CD4-positive, alpha-beta T cell treated with Interleukin-17A for 4 hours (primary cell): ENCODE measurements at regions not wholly inside any gene's neighbourhood (a gene's known extent, or its start where the extent isn't known, plus 50 kb on each side); places are given as distances from the start of the nearest gene placed in this dataset.
"Not testable (repeated sequence)": the region's sequence is repeated elsewhere in the genome, so short reads cannot be mapped to it uniquely, and the experiment has no call there.

Experiments
- DNase-seq: peaks from one replicate; pipeline ENCODE4 v3.0.0-alpha.2; 2020; ENCODE audit warnings: mixed read lengths

- no peak for DNase-seq
These were observed 864.9 kb upstream of the PCDH20 start for GRCh38 chr13:62280590-62280989.

- no peak for DNase-seq
These were observed 862.6 kb upstream of the PCDH20 start for GRCh38 chr13:62278271-62278670.

- no peak for DNase-seq
These were observed 836.1 kb upstream of the PCDH20 start for GRCh38 chr13:62251734-62252133.

- no peak for DNase-seq
These were observed 835.0 kb upstream of the PCDH20 start for GRCh38 chr13:62250501-62251201.

GRCh38 chr13:62246581-62246980 is 830.9 kb upstream of the PCDH20 start:
- DNase-seq = no peak

GRCh38 chr13:62243106-62243505 is 827.5 kb upstream of the PCDH20 start:
- DNase-seq = no peak

GRCh38 chr13:62234780-62235440 is 819.3 kb upstream of the PCDH20 start:
- DNase-seq = no peak

GRCh38 chr13:62210951-62211350 is 795.3 kb upstream of the PCDH20 start:
- no peak for DNase-seq

- no peak for DNase-seq
These were observed 793.9 kb upstream of the PCDH20 start for GRCh38 chr13:62209529-62209928.

- no peak for DNase-seq
These were observed 791.7 kb upstream of the PCDH20 start for GRCh38 chr13:62207388-62207787.

- no peak for DNase-seq
These were observed 790.5 kb upstream of the PCDH20 start for GRCh38 chr13:62206165-62206564.

- no peak for DNase-seq
These were observed 789.6 kb upstream of the PCDH20 start for GRCh38 chr13:62205273-62205672.

GRCh38 chr13:62194371-62194770 is 778.7 kb upstream of the PCDH20 start:
- DNase-seq = no peak

- no peak for DNase-seq
These were observed 778.3 kb upstream of the PCDH20 start for GRCh38 chr13:62193919-62194318.

GRCh38 chr13:62185631-62186255 is 770.1 kb upstream of the PCDH20 start:
- DNase-seq = no peak

- no peak for DNase-seq
These were observed 760.4 kb upstream of the PCDH20 start for GRCh38 chr13:62176051-62176450.

- no peak for DNase-seq
These were observed 758.3 kb upstream of the PCDH20 start for GRCh38 chr13:62173958-62174357.

- no peak for DNase-seq
These were observed 756.0 kb upstream of the PCDH20 start for GRCh38 chr13:62171697-62172096.

GRCh38 chr13:62168891-62169290 is 753.2 kb upstream of the PCDH20 start:
- no peak for DNase-seq

GRCh38 chr13:62167650-62168172 is 752.1 kb upstream of the PCDH20 start:
- no peak for DNase-seq

- no peak for DNase-seq
These were observed 747.2 kb upstream of the PCDH20 start for GRCh38 chr13:62162860-62163259.

GRCh38 chr13:62158520-62158919 is 742.9 kb upstream of the PCDH20 start:
- DNase-seq = no peak

GRCh38 chr13:62151724-62152123 is 736.1 kb upstream of the PCDH20 start:
- DNase-seq = not testable (repeated sequence)

- DNase-seq = no peak
These were observed 726.4 kb upstream of the PCDH20 start for GRCh38 chr13:62142048-62142447.
